PC-3 (cell line): ENCODE measurements at regions not wholly inside any gene's neighbourhood (a gene's known extent, or its start where the extent isn't known, plus 50 kb on each side); places are given as distances from the start of the nearest gene placed in this dataset.

Experiments
- EZH2 ChIP-seq: fragments of 300-600 bp; sonication (generic); IDR thresholded peaks from one replicate; pipeline ENCODE4 v1.6.1; 2017; ENCODE audit warnings: antibody characterized with exemption, mild to moderate bottlenecking, low read length; ENCODE audit not compliant: unreplicated experiment
- EZH2phosphoT487 ChIP-seq: fragments of 300-600 bp; sonication (generic); IDR thresholded peaks from 2 replicates; pipeline ENCODE4 v1.6.1; 2018; ENCODE audit warnings: mild to moderate bottlenecking, antibody characterized with exemption, low read length, borderline replicate concordance
- TF ChIP-seq, protein P1 (sequence below): fragments of 300-600 bp; sonication (generic); conservative IDR thresholded peaks from 2 replicates; pipeline ENCODE4 v1.5.1; 2017; ENCODE audit warnings: antibody characterized with exemption, low read depth, mild to moderate bottlenecking, low read length

GRCh38 chr5:165559645-165560044 is 2054.2 kb downstream of the MAT2B start:
- TF ChIP-seq, protein P1, sequence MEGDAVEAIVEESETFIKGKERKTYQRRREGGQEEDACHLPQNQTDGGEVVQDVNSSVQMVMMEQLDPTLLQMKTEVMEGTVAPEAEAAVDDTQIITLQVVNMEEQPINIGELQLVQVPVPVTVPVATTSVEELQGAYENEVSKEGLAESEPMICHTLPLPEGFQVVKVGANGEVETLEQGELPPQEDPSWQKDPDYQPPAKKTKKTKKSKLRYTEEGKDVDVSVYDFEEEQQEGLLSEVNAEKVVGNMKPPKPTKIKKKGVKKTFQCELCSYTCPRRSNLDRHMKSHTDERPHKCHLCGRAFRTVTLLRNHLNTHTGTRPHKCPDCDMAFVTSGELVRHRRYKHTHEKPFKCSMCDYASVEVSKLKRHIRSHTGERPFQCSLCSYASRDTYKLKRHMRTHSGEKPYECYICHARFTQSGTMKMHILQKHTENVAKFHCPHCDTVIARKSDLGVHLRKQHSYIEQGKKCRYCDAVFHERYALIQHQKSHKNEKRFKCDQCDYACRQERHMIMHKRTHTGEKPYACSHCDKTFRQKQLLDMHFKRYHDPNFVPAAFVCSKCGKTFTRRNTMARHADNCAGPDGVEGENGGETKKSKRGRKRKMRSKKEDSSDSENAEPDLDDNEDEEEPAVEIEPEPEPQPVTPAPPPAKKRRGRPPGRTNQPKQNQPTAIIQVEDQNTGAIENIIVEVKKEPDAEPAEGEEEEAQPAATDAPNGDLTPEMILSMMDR = no peak
- TF ChIP-seq EZH2 (no peak), EZH2phosphoT487 (no peak)
